HG03575 (cell line): ENCODE measurements at regions not wholly inside any gene's neighbourhood (a gene's known extent, or its start where the extent isn't known, plus 50 kb on each side); places are given as distances from the start of the nearest gene placed in this dataset.
"Not testable (repeated sequence)": the region's sequence is repeated elsewhere in the genome, so short reads cannot be mapped to it uniquely, and the experiment has no call there.

Source experiments
- ATAC-seq: cut with Tn5 transposase; IDR thresholded peaks from one replicate; pipeline ENCODE4 v1.9.1; 2021; ENCODE audit not compliant: unreplicated experiment, insufficient number of reproducible peaks, low FRiP score; ENCODE audit errors: extremely low read depth

GRCh38 chr6:86511962-86512361 is 425.4 kb upstream of the HTR1E start:
- no peak for ATAC-seq

DNA sequence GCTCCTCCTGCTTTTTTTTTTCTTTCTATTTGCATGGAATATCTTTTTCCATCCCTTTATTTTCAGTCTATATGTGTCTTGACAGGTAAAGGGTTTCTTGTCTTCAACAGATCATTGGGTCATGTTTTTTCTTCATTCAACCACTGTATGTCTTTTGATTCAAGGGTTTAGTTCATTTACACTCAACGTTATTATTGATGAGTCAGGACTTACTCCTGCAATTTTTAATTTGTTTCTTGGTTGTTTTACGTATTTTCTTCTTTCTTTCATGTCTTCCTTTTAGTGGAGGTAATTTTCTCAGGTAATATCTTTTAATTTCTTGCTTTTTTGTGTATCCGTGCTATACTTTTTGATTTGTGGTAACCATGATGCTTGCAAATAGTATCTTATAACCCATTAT is 429.1 kb upstream of the HTR1E start:
- no peak for ATAC-seq

- ATAC-seq: no peak
These were observed 434.8 kb upstream of the HTR1E start for GRCh38 chr6:86502497-86502896.

GRCh38 chr6:86500035-86500434 is 437.3 kb upstream of the HTR1E start:
- ATAC-seq: no peak

DNA sequence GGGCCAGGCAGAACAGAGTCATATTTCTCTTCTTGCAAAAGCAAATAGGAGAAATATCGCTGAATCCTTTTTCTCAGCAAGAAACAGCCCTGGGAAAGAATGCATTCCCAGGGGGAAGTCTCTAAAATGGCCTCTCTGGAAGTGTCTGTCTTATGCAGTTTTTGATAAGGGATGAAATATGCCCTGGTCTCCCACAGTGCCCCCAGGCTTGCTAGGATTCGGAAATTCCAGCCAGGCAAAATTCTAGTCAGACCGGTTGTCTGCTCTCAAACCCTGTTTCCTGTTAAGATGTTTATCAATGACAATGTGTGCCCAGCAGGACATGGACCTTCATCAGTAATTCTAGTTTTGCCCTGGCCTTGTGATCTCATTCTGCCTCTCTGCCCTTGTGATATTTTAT is 448.3 kb upstream of the HTR1E start:
- ATAC-seq: not testable (repeated sequence)

DNA sequence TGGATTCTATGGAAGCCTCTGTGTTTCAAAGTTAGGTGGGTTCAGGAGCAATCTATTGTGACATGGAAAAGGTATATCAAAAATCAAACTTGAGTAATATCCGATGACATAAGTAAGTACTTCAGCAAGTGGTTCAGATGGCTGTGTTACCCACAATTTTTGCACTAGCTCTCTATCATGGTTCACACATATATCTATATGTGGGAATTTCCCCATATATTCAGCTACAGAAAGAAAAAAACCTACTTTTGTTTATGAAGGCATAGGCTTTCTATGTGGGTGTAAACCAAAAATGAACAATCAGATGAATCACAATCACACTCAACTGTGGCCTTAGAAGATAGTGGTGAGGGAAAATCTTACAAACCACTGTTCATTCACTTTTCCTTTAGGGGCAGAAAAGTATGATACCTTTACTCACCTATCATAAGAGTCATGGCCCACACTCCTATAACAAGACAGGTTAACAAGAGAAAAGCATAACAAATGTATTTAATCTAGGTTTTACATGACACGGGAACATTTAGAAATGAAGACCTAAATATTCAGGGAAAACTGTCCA is 449.6 kb upstream of the HTR1E start:
- ATAC-seq: no peak

GRCh38 chr6:86478316-86478715 is 459.0 kb upstream of the HTR1E start:
- ATAC-seq: not testable (repeated sequence)

DNA sequence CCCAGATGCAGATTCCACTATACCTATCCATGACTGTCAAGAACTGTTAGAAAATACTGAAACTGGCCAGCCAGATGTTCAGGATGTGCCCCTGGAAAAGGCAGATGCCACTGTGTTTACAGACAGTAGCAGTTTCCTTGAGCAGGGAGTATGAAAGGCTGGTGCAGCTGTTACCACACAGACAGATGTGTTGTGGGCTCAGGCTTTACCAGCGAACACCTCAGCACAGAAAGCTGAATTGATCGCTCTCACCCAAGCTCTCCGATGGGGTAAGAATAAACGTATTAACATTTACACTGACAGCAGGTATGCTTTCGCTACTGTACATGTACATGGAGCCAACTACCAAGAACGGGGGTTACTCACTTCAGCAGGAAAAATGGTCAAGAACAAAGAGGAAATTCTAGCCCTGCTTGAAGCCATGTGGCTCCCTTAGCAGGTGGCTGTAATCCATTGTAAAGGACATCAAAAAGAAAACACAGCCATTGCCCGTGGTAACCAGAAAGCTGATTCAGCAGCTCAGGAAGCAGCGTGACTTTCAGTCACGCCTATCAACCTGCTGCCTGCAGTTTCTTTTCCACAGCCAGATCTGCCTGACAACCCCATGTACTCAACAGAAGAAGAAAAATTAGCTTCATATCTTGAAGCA is 459.7 kb upstream of the HTR1E start:
- no peak for ATAC-seq

DNA sequence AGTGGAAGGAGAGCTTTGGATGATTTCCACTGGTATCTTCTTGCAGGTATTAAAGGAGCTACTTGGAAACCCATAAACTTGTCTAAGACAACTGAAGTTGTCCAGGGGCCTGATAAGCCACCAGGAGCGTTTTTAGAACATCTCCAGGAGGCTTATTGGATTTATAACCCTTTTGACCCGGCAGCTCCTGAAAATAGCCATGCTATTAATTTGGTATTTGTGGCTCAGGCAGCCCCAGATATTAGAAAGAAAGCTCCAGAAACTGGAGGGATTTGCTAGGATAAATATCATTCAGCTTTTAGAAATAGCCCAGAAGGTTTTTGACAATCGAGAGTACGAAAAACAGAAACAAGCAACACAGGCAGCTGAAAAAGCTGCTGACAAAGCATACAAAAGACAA is 461.0 kb upstream of the HTR1E start:
- ATAC-seq: no peak

GRCh38 chr6:86474081-86474480 is 463.2 kb upstream of the HTR1E start:
- no peak for ATAC-seq

DNA sequence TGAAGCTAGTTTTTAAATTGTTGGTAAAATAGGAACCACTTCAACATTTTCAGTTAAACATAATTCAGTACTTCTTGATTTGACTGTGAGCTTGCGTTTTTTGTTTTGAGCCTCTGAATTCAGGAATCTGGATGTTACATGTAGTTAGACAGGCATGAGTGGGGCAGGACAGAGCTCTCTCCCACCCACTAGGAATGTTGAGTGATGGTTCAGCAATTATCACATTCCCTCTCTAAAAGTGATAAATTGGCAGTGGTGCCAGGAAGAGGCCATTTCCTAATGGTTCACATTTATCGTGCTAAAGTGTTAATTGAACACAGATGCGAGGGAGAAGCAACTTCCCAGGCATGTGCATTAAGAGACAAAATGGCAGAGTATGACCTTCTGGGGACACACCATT is 465.5 kb upstream of the HTR1E start:
- ATAC-seq: no peak

GRCh38 chr6:86459978-86460377 is 477.4 kb upstream of the HTR1E start:
- no peak for ATAC-seq

GRCh38 chr6:86456821-86457220 is 480.5 kb upstream of the HTR1E start:
- no peak for ATAC-seq

GRCh38 chr6:86453232-86453631 is 484.1 kb upstream of the HTR1E start:
- ATAC-seq: no peak

- ATAC-seq: no peak
These were observed 488.9 kb upstream of the HTR1E start for GRCh38 chr6:86448398-86448797.

- no peak for ATAC-seq
These were observed 496.7 kb upstream of the HTR1E start for GRCh38 chr6:86440608-86441007.

- no peak for ATAC-seq
These were observed 513.8 kb upstream of the HTR1E start for GRCh38 chr6:86423571-86423970.

- no peak for ATAC-seq
These were observed 525.3 kb upstream of the HTR1E start for GRCh38 chr6:86412057-86412456.

- ATAC-seq: no peak
These were observed 530.2 kb upstream of the HTR1E start for GRCh38 chr6:86407128-86407527.

DNA sequence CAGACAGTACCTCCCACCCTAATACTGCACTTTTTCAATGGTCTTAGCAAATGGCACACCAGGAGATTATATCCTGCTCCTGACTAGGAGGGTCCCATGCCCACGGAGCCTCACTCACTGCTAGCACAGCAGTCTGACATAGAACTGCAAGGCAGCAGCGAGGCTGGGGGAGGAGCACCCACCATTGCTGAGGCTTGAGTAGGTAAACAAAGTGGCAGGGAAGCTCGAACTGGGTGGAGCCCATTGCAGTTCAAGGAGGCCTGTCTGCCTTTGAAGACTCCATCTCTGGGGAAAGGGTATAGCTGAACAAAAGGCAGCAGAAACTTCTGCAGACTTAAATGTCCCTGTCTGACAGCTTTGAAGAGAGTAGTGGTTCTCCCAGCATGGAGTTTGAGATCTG is 544.5 kb upstream of the HTR1E start:
- not testable (repeated sequence) for ATAC-seq

DNA sequence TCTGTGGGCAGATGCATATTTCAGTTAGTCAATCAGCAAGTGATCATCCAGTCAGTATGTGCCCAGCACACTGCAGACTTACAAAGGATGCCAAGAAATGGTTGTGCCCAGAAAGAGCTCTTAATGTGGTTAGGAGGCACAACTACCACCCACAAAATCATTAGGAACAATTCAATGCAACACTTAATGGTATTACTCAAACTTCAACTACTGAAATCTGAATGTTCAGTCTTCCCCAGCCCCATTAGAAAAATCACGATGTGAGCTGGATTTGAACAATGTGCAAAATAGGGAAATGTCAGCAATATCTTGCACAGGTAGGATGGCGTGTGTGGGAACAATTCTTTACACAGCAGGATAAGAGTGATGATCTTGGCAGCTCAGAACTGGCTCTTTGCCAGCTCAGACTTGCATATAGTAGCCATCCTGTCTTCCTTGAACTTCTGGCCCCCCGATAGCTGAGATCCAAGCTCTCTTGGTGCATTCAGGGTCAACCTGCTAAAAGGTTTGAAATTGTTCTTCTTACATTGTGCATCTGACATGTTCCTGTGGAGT is 556.7 kb upstream of the HTR1E start:
- no peak for ATAC-seq
